CD4-positive, alpha-beta T cell treated with Interleukin-6 at 100 ng/mL for 8 hours (primary cell): ENCODE measurements at regions not wholly inside any gene's neighbourhood (a gene's known extent, or its start where the extent isn't known, plus 50 kb on each side); places are given as distances from the start of the nearest gene placed in this dataset.

Experiments used
- DNase-seq: peaks from one replicate; pipeline ENCODE4 v3.0.0-alpha.2; 2020; ENCODE audit warnings: mixed read lengths, low spot score

- DNase-seq: no peak
Measured at GRCh38 chr13:39284801-39285388, 246.6 kb downstream of the NHLRC3 start.
